ENCODE measurements at regions not wholly inside any gene's neighbourhood (a gene's known extent, or its start where the extent isn't known, plus 50 kb on each side); places are given as distances from the start of the nearest gene placed in this dataset.

GRCh38 chr22:49392247-49392646 is 435.4 kb downstream of the BRD1 start:
- TF ChIP-seq POLR2A (IDR thresholded peaks at IDR 0.05; ENCODE audit: low read depth, low read length) (no peak), POLR2AphosphoS5 (IDR thresholded peaks at IDR 0.05; ENCODE audit: low read depth, low read length) (no peak)

All from GM12891 (cell line).